ENCODE measurements at regions not wholly inside any gene's neighbourhood (a gene's known extent, or its start where the extent isn't known, plus 50 kb on each side); places are given as distances from the start of the nearest gene placed in this dataset.

- TF ChIP-seq CBX1 (IDR thresholded peaks at IDR 0.05; ENCODE audit: low read depth) (no peak), ZNF124 (CRISPR knock-in tag; IDR thresholded peaks at IDR 0.05) (no peak), SETDB1 (IDR thresholded peaks at IDR 0.05; ENCODE audit: low read length) (no peak), PHTF2 (CRISPR knock-in tag; IDR thresholded peaks at IDR 0.05) (no peak), FOXA1 (IDR thresholded peaks at IDR 0.05; ENCODE audit: borderline replicate concordance) (no peak), FOXJ2 (tag; IDR thresholded peaks at IDR 0.05) (no peak), MGA (IDR thresholded peaks at IDR 0.05) (no peak), SREBF2 (CRISPR knock-in tag; IDR thresholded peaks at IDR 0.05) (no peak)
Observed at GRCh38 chr15:53130943-53131342, 340.8 kb upstream of the ONECUT1 start (continued).
